ENCODE measurements at regions not wholly inside any gene's neighbourhood (a gene's known extent, or its start where the extent isn't known, plus 50 kb on each side); places are given as distances from the start of the nearest gene placed in this dataset.

- no peak overlapping the region for H3K9ac ChIP-seq (ENCODE audit: low read length)
- H3K4me3 ChIP-seq (ENCODE audit: low read depth, low read length) = no peak overlapping the region
- H3K27me3 ChIP-seq (ENCODE audit: control insufficient read depth, insufficient read depth, low read length) = peaks cover 7% of the 10 kb centered on the region; the same call in 1 of the 2 replicates
- no peaks in the 10 kb centered on the region; the same call in 1 of the 2 replicates for H3K4me1 ChIP-seq (ENCODE audit: control insufficient read depth, insufficient read depth, low read length)
- no peaks in the 10 kb centered on the region for H3K9me3 ChIP-seq (ENCODE audit: control insufficient read depth, insufficient read depth, low read depth, low read length)
- no peaks in the 10 kb centered on the region for H3K36me3 ChIP-seq (ENCODE audit: control insufficient read depth, insufficient read depth, low read length)
- H3K27ac ChIP-seq (ENCODE audit: low read depth, low read length) = no peak overlapping the region
Observed at GRCh38 chr3:24838533-24838932, 343.9 kb upstream of the THRB start.

DNA sequence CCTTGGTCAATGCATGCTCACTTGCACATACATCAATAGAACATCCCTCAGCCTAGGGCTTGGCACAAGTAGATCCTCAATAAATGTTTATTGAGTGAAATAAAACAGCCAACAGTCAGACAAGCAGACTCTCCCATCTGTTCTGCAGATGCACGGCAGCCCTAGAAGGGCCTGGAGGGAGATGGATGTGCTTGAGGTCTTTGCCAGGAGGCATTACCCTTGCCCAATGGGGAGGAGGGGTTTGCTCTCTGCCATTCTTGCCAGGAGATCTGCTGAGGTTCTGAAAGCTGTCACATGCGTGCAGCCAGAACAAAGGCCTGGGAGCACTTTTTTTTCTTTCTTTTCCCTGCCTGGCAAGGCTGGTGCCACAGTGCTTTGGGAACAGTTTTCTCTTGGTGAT is 349.3 kb upstream of the THRB start:
- no peak overlapping the region for H3K27ac ChIP-seq (ENCODE audit: low read depth, low read length)
- no peaks in the 10 kb centered on the region for H3K9me3 ChIP-seq (ENCODE audit: control insufficient read depth, insufficient read depth, low read depth, low read length)
- H3K4me1 ChIP-seq (ENCODE audit: control insufficient read depth, insufficient read depth, low read length) = peaks cover 8% of the 10 kb centered on the region
- no peaks in the 10 kb centered on the region for H3K36me3 ChIP-seq (ENCODE audit: control insufficient read depth, insufficient read depth, low read length)
- no peaks in the 10 kb centered on the region for H3K27me3 ChIP-seq (ENCODE audit: control insufficient read depth, insufficient read depth, low read length)
- no peak overlapping the region for H3K9ac ChIP-seq (ENCODE audit: low read length)
- H3K4me3 ChIP-seq (ENCODE audit: low read depth, low read length) = no peak overlapping the region

GRCh38 chr3:24845524-24846155 is 351.0 kb upstream of the THRB start:
- H3K27me3 ChIP-seq (ENCODE audit: control insufficient read depth, insufficient read depth, low read length) = no peaks in the 10 kb centered on the region
- H3K4me1 ChIP-seq (ENCODE audit: control insufficient read depth, insufficient read depth, low read length) = peaks cover 8% of the 10 kb centered on the region
- H3K9me3 ChIP-seq (ENCODE audit: control insufficient read depth, insufficient read depth, low read depth, low read length) = no peaks in the 10 kb centered on the region
- no peak overlapping the region for H3K4me3 ChIP-seq (ENCODE audit: low read depth, low read length)
- no peak overlapping the region for H3K27ac ChIP-seq (ENCODE audit: low read depth, low read length)
- no peak overlapping the region for H3K9ac ChIP-seq (ENCODE audit: low read length)
- no peaks in the 10 kb centered on the region for H3K36me3 ChIP-seq (ENCODE audit: control insufficient read depth, insufficient read depth, low read length)

- H3K9me3 ChIP-seq (ENCODE audit: control insufficient read depth, insufficient read depth, low read depth, low read length) = no peaks in the 10 kb centered on the region
- H3K4me3 ChIP-seq (ENCODE audit: low read depth, low read length) = no peak overlapping the region
- peaks cover 8% of the 10 kb centered on the region for H3K4me1 ChIP-seq (ENCODE audit: control insufficient read depth, insufficient read depth, low read length)
- no peak overlapping the region for H3K27ac ChIP-seq (ENCODE audit: low read depth, low read length)
- no peaks in the 10 kb centered on the region for H3K36me3 ChIP-seq (ENCODE audit: control insufficient read depth, insufficient read depth, low read length)
- no peak overlapping the region for H3K9ac ChIP-seq (ENCODE audit: low read length)
- H3K27me3 ChIP-seq (ENCODE audit: control insufficient read depth, insufficient read depth, low read length) = no peaks in the 10 kb centered on the region
Observed at GRCh38 chr3:24846286-24846860, 351.7 kb upstream of the THRB start.

DNA sequence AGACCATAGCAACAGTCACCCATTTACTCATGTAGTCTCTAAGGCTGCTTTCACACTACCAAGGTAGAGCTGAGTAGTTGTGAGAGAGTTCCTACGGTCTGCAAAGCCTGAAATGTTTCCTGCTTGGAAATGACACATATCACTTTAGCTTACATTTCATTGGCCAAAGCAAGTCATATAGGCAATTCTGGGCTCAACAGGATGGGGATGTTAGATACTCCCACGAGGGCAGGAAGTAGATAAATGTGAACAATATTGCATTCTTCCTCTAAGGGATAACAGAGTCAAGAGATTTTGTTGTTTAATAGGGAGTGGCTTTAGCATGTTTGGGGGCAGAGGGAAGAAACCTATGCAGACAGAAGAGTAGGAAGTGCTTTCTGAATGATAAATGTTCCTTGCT is 355.6 kb upstream of the THRB start:
- no peak overlapping the region for H3K4me3 ChIP-seq (ENCODE audit: low read depth, low read length)
- H3K4me1 ChIP-seq (ENCODE audit: control insufficient read depth, insufficient read depth, low read length) = peaks cover 8% of the 10 kb centered on the region
- H3K27me3 ChIP-seq (ENCODE audit: control insufficient read depth, insufficient read depth, low read length) = no peaks in the 10 kb centered on the region
- H3K27ac ChIP-seq (ENCODE audit: low read depth, low read length) = no peak overlapping the region
- no peaks in the 10 kb centered on the region for H3K36me3 ChIP-seq (ENCODE audit: control insufficient read depth, insufficient read depth, low read length)
- no peak overlapping the region for H3K9ac ChIP-seq (ENCODE audit: low read length)
- H3K9me3 ChIP-seq (ENCODE audit: control insufficient read depth, insufficient read depth, low read depth, low read length) = no peaks in the 10 kb centered on the region

GRCh38 chr3:24853685-24854490 is 359.2 kb upstream of the THRB start:
- Histone ChIP-seq H3K4me3 (ENCODE audit: low read depth, low read length) (no peak overlapping the region), H3K4me1 (ENCODE audit: control insufficient read depth, insufficient read depth, low read length) (no peaks in the 10 kb centered on the region; the same call in 1 of the 2 replicates), H3K36me3 (ENCODE audit: control insufficient read depth, insufficient read depth, low read length) (no peaks in the 10 kb centered on the region), H3K27ac (ENCODE audit: low read depth, low read length) (no peak overlapping the region), H3K9me3 (ENCODE audit: control insufficient read depth, insufficient read depth, low read depth, low read length) (no peaks in the 10 kb centered on the region), H3K27me3 (ENCODE audit: control insufficient read depth, insufficient read depth, low read length) (no peaks in the 10 kb centered on the region), H3K9ac (ENCODE audit: low read length) (no peak overlapping the region)

GRCh38 chr3:24854748-24855147 is 360.1 kb upstream of the THRB start:
- no peak overlapping the region for H3K9ac ChIP-seq (ENCODE audit: low read length)
- no peak overlapping the region for H3K27ac ChIP-seq (ENCODE audit: low read depth, low read length)
- no peaks in the 10 kb centered on the region for H3K36me3 ChIP-seq (ENCODE audit: control insufficient read depth, insufficient read depth, low read length)
- H3K4me3 ChIP-seq (ENCODE audit: low read depth, low read length) = no peak overlapping the region
- H3K4me1 ChIP-seq (ENCODE audit: control insufficient read depth, insufficient read depth, low read length) = no peaks in the 10 kb centered on the region; the same call in 1 of the 2 replicates
- no peaks in the 10 kb centered on the region for H3K27me3 ChIP-seq (ENCODE audit: control insufficient read depth, insufficient read depth, low read length)
- H3K9me3 ChIP-seq (ENCODE audit: control insufficient read depth, insufficient read depth, low read depth, low read length) = no peaks in the 10 kb centered on the region

DNA sequence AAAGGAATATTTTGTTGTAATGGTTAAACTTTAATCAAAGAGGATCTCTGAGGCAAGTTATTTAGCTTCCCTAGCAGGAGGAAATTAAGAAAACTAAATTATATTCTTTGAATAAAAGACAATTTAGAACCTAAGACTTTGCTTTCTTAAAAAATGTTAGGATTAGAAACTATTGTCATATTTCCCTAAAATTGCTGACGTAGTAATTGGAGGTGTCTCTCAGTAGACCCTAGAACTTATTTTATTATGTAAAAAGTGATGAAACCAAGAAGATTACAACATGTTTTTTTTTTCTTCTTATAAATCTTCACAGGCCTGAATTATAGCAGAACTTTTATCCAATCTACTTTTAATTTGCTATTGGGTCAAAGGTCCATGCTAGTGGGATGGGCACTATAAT is 363.3 kb upstream of the THRB start:
- Histone ChIP-seq H3K27me3 (ENCODE audit: control insufficient read depth, insufficient read depth, low read length) (no peaks in the 10 kb centered on the region), H3K4me1 (ENCODE audit: control insufficient read depth, insufficient read depth, low read length) (no peaks in the 10 kb centered on the region; the same call in 1 of the 2 replicates), H3K4me3 (ENCODE audit: low read depth, low read length) (no peak overlapping the region), H3K9me3 (ENCODE audit: control insufficient read depth, insufficient read depth, low read depth, low read length) (no peaks in the 10 kb centered on the region), H3K27ac (ENCODE audit: low read depth, low read length) (no peak overlapping the region), H3K9ac (ENCODE audit: low read length) (no peak overlapping the region), H3K36me3 (ENCODE audit: control insufficient read depth, insufficient read depth, low read length) (no peaks in the 10 kb centered on the region)

- H3K9me3 ChIP-seq (ENCODE audit: control insufficient read depth, insufficient read depth, low read depth, low read length) = no peaks in the 10 kb centered on the region
- no peaks in the 10 kb centered on the region for H3K27me3 ChIP-seq (ENCODE audit: control insufficient read depth, insufficient read depth, low read length)
- H3K36me3 ChIP-seq (ENCODE audit: control insufficient read depth, insufficient read depth, low read length) = no peaks in the 10 kb centered on the region
- H3K4me1 ChIP-seq (ENCODE audit: control insufficient read depth, insufficient read depth, low read length) = no peaks in the 10 kb centered on the region
- no peak overlapping the region for H3K27ac ChIP-seq (ENCODE audit: low read depth, low read length)
- no peak overlapping the region for H3K9ac ChIP-seq (ENCODE audit: low read length)
- no peak overlapping the region for H3K4me3 ChIP-seq (ENCODE audit: low read depth, low read length)
Observed at GRCh38 chr3:24863215-24863614, 368.6 kb upstream of the THRB start.

- Histone ChIP-seq H3K4me3 (ENCODE audit: low read depth, low read length) (no peak overlapping the region), H3K9me3 (ENCODE audit: control insufficient read depth, insufficient read depth, low read depth, low read length) (no peaks in the 10 kb centered on the region), H3K9ac (ENCODE audit: low read length) (no peak overlapping the region), H3K27me3 (ENCODE audit: control insufficient read depth, insufficient read depth, low read length) (no peaks in the 10 kb centered on the region), H3K36me3 (ENCODE audit: control insufficient read depth, insufficient read depth, low read length) (no peaks in the 10 kb centered on the region), H3K4me1 (ENCODE audit: control insufficient read depth, insufficient read depth, low read length) (no peaks in the 10 kb centered on the region), H3K27ac (ENCODE audit: low read depth, low read length) (no peak overlapping the region)
Observed at GRCh38 chr3:24867783-24868182, 373.1 kb upstream of the THRB start.

- Histone ChIP-seq H3K27me3 (ENCODE audit: control insufficient read depth, insufficient read depth, low read length) (no peaks in the 10 kb centered on the region), H3K36me3 (ENCODE audit: control insufficient read depth, insufficient read depth, low read length) (no peaks in the 10 kb centered on the region), H3K9me3 (ENCODE audit: control insufficient read depth, insufficient read depth, low read depth, low read length) (0 out of 2 replicates have a peak, but pooled peaks cover 3% of the 10 kb centered on the region), H3K9ac (ENCODE audit: low read length) (no peak overlapping the region), H3K4me1 (ENCODE audit: control insufficient read depth, insufficient read depth, low read length) (no peaks in the 10 kb centered on the region), H3K4me3 (ENCODE audit: low read depth, low read length) (no peak overlapping the region), H3K27ac (ENCODE audit: low read depth, low read length) (no peak overlapping the region)
Observed at GRCh38 chr3:24881239-24881638, 386.6 kb upstream of the THRB start.

Measured in HUES6 (cell line).